Brain pericyte (primary cell): ENCODE measurements at regions not wholly inside any gene's neighbourhood (a gene's known extent, or its start where the extent isn't known, plus 50 kb on each side); places are given as distances from the start of the nearest gene placed in this dataset.
"Not testable (repeated sequence)": the region's sequence is repeated elsewhere in the genome, so short reads cannot be mapped to it uniquely, and the experiment has no call there.

Experiments
- DNase-seq: peaks from one replicate; pipeline ENCODE4 v3.0.0-alpha.2; 2012; ENCODE audit warnings: low read depth, low spot score

- DNase-seq, result no peak
Measured at GRCh38 chr22:25487508-25487907, 77.0 kb upstream of the GRK3 start.

GRCh38 chr22:25488244-25489020, 76.0 kb upstream of the GRK3 start:
- peak; percentile 87 for DNase-seq

- DNase-seq, result no peak
Measured at GRCh38 chr22:25489947-25490346, 74.5 kb upstream of the GRK3 start.

GRCh38 chr22:25490896-25491295, 73.6 kb upstream of the GRK3 start:
- DNase-seq, result no peak

GRCh38 chr22:25492162-25492561, 72.3 kb upstream of the GRK3 start:
- no peak for DNase-seq

GRCh38 chr22:25492841-25493734, 71.4 kb upstream of the GRK3 start:
- no peak for DNase-seq

- no peak for DNase-seq
Measured at GRCh38 chr22:25493794-25494193, 70.7 kb upstream of the GRK3 start.

GRCh38 chr22:25494774-25495173, 69.7 kb upstream of the GRK3 start:
- DNase-seq, result no peak

GRCh38 chr22:25495285-25495684, 69.2 kb upstream of the GRK3 start:
- no peak for DNase-seq

- no peak for DNase-seq
Measured at GRCh38 chr22:25496396-25497064, 67.9 kb upstream of the GRK3 start.

GRCh38 chr22:25497181-25497641, 67.3 kb upstream of the GRK3 start:
- DNase-seq, result no peak

- no peak for DNase-seq
Measured at GRCh38 chr22:25497716-25498115, 66.8 kb upstream of the GRK3 start.

- not testable (repeated sequence) for DNase-seq
Measured at GRCh38 chr22:25500671-25501070, 63.8 kb upstream of the GRK3 start.

GRCh38 chr22:25504017-25504416, 60.5 kb upstream of the GRK3 start:
- DNase-seq, result not testable (repeated sequence)

- no peak for DNase-seq
Measured at GRCh38 chr22:25508161-25508560, 56.3 kb upstream of the GRK3 start.

GRCh38 chr22:25508761-25509321, 55.6 kb upstream of the GRK3 start:
- no peak for DNase-seq

GRCh38 chr22:25509374-25509791, 55.1 kb upstream of the GRK3 start:
- DNase-seq, result no peak

GRCh38 chr22:25510876-25511275, 53.6 kb upstream of the GRK3 start:
- DNase-seq, result no peak

- no peak for DNase-seq
Measured at GRCh38 chr22:25511725-25512124, 52.8 kb upstream of the GRK3 start.

GRCh38 chr22:25514436-25515180, 49.9 kb upstream of the GRK3 start:
- DNase-seq, result no peak
